ENCODE measurements at regions not wholly inside any gene's neighbourhood (a gene's known extent, or its start where the extent isn't known, plus 50 kb on each side); places are given as distances from the start of the nearest gene placed in this dataset.

GRCh38 chr16:85285681-85286065 lies 173.4 kb upstream of the CIBAR2 start:
- TF ChIP-seq CTCF (IDR thresholded peaks at IDR 0.05): no peak
- TF ChIP-seq POLR2AphosphoS5 (IDR thresholded peaks at IDR 0.05; ENCODE audit: low read depth, low read length): no peak
